GM08714 (cell line): ENCODE measurements at regions not wholly inside any gene's neighbourhood (a gene's known extent, or its start where the extent isn't known, plus 50 kb on each side); places are given as distances from the start of the nearest gene placed in this dataset.

ENCODE experiments used
- H3K4me3 ChIP-seq: fragments of 200-500 bp; sonication (Bioruptor generic); 2 replicates; pipeline ENCODE4 v1.5.1; 2014; ENCODE audit warnings: mild to moderate bottlenecking, low read length, inconsistent platforms
- ZNF274 ChIP-seq: IDR thresholded peaks from 2 replicates; pipeline ENCODE4 v1.6.1; 2012; ENCODE audit warnings: mild to moderate bottlenecking, low read depth, low read length

DNA sequence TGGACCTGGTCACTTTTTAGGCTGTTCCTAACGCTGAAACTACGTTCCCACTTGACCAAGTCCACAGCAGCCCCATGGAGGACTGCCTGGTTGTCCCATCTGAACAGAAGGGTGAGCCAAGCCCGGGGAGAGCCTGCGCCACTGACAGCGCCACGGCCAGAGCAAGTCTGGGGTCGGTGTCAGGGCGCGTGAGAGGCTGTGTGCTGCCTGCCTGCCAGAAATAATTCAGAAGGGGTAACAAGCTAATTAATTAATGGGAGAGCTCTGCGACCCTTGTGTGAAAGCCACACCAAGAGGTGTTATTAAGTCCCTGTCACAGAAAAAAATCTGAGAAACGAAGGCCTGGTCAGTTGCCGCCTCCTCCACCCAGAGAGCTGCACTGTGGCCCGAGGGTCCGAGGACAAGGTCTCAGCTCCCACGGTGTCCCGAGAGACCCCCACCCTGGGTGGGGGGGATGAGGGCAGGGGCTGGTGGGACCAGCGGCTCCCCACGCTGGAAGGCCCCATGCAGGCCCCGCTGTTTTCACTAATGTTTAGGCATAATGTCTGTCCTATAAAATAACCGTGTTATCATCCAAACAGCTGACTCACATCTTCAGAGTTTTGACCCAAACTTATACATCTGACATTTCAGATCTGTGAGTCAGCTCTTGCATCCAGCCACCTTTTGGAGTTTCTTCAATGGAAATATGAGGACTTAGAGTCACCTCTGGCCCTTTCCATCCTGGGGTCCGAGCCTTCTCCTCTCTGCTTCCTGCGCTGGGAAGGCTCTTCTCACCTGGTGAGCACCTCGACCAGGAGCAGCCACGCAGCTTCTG, 58.5 kb downstream of the DLL1 start:
- no peak overlapping the region for H3K4me3 ChIP-seq
- no peak for TF ChIP-seq ZNF274

DNA sequence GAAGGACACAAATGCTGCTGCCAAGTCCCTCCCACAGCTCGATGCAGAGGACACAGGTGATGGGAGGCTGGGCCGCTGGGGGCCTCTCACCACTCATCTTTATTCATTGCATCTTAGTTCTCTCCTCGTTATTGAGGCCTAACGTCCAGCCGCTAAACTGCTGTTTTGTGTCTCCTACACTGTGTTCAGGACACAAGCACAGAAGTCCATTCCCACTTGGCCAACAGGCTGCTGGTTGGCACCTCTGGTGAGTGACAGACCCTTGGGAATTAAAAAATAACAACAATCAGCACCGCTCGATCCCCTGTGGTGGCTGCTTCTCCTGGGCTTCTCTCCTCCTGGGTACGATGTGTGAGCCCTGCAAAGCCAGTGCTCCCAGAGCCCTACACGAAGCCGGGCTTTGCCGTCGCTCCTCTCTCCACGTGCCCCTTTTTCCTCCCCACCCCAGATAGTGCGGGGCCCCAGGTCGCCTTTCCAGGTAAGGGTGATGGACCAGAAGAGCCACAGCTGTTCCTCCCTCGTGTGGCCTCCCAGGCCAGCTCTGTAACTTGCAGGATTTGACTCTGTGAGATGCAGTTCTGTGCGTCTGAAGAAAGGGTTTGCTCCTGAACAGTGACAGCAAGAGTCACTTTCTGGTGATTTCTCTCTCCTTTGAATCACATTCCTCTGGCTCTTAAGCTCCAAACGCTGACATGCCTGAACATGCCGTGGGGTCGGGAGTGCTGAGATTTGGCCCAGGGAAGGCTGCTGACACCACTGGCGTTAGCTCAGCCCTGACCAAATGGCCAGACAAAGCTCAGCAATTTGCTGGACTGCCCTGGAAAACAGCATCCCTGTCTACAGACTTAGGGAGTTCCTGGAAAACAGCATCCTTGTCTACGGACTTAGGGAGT, 59.3 kb downstream of the DLL1 start:
- no peak overlapping the region for H3K4me3 ChIP-seq
- no peak for TF ChIP-seq ZNF274

DNA sequence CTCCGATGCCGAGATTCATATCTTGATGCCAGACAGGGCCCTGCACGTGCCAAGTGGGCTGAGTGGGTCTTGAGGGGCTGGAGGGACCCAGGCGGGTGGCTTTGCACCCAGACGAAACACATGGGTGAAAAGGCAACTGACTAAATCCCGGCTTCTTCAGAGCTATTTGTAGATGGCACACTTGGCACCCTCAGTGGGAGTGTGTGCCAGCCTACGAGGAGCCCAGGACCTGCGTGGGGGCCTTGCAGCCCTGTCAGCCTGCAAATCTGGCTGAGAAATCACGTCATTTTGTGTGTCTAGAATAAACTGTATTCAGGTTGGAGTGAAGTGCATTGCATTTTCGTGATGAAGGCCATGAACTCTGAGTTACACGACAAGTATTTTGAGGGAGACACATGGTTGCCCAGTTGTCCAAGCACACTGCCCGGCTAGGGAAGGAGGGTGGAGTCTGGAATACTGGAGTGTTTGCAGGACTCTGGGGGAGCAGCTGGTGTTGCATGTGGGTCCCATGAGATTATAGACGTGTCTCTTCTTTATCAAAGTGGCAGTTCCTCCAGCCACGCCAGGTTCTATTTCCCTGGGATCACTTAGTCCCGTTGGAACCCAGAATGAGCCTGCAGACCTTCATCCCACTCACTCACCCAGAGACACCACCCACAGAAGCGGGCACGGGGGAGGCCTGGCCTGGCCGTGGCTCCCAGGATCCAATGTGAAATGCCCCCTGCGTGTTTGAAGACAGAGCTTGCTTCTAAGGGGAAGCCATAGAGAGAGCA, 60.2 kb downstream of the DLL1 start:
- TF ChIP-seq ZNF274: no peak
- H3K4me3 ChIP-seq: no peak overlapping the region

DNA sequence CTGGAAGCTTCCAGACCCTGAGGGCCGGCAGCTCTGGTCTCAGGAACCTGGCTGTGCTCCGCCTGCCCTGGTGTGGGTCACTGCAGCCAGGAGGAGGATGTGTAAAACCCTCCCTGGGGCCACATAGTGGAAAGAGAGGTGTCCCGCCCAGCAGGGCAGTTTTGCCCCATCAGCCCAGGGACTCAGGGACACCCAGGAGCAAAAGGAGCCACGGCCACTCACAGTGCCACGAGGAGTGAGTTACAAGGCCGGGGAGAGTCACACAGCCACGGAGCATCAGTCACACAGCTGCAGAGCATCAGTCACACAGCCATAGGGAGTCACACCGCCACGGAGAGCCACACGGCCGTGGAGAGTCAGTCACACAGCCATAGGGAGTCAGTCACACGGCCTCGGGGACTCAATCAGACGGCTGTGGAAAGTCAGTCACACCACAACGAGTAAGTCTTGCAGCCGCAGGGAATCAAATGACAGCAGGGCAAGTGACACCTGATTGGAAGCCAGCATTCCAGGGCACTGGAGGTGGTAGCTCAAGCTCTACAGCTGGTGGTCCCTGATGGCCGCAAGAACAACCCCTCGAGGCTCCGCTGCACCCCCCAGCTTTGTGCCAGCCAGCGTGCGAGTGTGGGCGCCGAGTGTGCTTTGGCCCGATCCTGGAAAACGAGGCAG, 60.9 kb downstream of the DLL1 start:
- H3K4me3 ChIP-seq: no peak overlapping the region
- no peak for TF ChIP-seq ZNF274

DNA sequence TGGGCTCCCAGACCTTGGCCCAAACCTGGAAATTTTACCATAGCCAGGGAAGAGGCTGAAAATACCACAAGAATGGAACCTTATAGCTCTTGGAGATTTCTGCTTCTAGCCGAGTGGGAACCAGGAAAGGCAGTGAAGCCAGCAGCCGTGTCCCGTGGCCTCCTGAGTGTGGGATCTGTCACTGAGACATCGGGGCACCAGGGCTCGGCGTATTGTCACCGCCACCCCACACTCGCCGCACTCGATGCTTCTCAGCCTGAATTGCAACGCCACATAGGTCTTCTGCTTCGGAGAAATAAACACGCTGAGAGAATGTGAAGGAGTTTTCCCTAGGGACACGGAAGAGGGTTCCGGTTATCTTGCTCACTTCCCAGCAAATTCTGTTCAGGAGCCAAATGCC, 61.5 kb downstream of the DLL1 start:
- no peak for TF ChIP-seq ZNF274
- no peak overlapping the region for H3K4me3 ChIP-seq

DNA sequence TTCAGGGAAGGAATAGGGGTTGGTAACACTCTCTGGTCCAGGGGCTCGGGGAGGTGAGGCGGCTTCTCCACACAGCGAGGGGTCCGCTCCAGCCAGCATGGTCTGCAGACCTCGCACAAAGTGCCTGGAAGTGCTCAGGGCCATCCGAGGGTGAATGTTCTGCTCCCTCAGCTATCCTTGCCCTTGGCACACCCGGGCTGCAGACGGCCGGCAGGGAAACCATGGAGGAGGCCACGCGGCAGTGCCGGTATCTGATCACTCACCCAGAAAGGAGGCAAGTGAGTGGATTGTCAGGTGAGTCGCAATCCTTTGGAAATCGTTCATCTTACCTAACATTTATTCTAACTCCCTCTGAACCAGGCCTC, 62.0 kb downstream of the DLL1 start:
- no peak for TF ChIP-seq ZNF274

DNA sequence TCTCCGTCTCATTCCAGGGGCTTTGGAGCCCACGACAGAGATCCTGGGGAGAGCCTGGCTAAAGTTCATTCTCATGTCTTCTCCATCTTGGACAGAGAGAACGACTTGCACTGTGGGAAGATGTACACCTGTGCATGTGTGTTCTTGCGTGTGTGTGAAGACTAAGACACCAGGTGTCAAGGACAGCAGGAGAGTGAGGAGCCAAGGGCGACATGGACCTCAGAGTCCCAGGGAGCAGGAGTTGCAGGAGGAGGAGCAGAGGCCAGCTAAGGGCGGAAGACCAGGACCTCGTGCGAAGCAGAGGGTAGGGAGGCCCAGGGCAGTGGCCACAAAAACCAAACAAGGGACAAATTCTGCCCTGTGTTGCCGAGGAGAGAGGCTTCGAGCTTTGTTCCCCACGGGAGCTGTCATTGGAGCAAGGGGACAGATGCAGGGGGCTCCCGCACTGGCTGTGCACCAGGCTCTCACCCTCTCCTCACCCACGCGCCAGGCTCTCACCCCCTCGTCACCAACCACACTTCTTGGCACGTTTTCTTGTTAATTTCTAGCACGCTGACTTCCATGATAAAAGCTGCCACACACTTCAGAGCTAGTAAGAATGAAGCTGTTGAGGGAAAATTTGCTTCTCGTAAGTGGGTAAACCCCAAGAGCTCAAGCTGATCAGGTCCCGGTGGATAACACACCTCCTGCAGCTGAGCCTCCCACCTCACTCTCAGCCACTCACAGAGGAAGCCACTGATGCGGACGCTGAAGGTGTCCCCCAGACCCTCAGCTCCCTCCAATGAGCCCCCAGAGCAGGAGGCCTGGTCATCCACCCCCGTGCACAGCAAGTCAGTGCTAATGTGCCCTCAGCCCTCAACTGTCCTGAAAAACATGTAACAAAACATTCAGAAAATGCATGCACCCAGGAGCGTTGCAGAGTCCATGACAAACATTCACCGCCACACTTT, 62.6 kb downstream of the DLL1 start:
- no peak for TF ChIP-seq ZNF274
- H3K4me3 ChIP-seq: no peak overlapping the region

More for the DNA sequence above, 62.0 kb downstream of the DLL1 start:
- no peak overlapping the region for H3K4me3 ChIP-seq

DNA sequence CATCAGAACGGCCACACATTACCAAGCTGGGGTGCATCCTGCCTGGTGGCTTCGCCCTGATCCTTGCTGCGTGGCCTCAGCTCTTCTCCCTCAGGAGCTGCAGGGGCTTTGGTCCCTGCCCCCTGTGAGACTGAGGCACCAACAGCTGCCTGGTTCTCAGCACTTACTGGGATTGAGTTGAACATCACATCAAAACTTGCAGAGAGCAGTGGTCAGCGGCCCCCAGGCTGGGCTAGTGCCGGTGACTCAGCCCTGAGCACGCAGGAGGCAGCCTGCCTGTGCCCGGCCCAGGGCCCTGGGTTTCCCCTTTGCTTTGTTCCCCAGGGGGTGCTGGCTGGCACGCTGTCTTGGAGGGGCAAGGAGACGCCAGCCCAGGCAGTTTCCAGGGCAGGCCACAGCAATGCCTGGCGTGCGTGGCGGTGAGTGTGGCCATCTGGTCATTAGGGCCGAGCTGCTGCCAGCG, 63.3 kb downstream of the DLL1 start:
- no peak overlapping the region for H3K4me3 ChIP-seq
- TF ChIP-seq ZNF274: no peak

DNA sequence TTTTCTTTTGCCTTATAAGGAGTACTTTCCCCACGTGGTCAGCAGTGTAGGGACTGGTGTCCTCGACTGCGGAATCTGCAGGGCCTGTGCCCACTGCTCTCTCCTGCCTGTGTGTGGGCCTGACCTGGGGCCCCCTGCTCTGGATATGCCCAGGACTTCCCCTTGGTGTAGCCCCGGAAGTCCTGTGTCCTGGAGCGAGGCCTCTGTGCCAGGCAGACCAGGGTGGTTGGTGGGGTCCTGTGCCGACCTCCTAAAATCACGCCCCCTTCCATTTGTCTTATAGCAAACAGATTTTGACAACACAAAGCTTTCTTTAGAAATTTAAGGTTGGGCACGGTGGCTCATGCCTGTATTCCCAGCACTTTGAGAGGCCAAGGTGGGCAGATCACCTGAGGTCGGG, 64.2 kb downstream of the DLL1 start:
- no peak for TF ChIP-seq ZNF274
- H3K4me3 ChIP-seq: no peak overlapping the region

DNA sequence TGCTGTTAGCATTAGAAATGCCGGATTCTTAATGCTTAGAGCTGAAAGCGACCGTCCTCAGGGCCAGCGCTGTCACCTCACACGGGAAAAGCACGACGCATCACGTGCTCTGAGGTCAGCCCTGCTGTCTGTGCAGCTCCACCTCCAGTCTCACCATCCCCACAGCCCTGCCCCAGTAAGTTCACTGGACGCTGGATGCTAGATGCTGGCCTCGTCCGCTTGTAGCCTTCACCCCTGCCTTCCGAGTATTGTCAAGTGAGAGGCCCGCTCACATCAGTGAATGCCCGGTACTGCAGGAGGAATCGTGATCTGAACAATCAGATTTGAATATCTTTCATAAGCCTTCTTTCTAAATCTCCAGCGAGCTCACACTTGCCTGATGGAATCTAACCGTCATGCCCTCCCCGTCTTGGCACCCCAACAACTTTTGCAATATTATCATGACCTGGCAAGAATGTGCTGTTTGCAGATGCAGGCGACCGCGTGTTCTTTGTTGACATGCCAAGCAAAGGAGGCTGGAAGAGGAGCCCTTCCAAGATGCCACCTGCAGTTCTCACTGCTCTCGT, 64.9 kb downstream of the DLL1 start:
- no peak for TF ChIP-seq ZNF274

DNA sequence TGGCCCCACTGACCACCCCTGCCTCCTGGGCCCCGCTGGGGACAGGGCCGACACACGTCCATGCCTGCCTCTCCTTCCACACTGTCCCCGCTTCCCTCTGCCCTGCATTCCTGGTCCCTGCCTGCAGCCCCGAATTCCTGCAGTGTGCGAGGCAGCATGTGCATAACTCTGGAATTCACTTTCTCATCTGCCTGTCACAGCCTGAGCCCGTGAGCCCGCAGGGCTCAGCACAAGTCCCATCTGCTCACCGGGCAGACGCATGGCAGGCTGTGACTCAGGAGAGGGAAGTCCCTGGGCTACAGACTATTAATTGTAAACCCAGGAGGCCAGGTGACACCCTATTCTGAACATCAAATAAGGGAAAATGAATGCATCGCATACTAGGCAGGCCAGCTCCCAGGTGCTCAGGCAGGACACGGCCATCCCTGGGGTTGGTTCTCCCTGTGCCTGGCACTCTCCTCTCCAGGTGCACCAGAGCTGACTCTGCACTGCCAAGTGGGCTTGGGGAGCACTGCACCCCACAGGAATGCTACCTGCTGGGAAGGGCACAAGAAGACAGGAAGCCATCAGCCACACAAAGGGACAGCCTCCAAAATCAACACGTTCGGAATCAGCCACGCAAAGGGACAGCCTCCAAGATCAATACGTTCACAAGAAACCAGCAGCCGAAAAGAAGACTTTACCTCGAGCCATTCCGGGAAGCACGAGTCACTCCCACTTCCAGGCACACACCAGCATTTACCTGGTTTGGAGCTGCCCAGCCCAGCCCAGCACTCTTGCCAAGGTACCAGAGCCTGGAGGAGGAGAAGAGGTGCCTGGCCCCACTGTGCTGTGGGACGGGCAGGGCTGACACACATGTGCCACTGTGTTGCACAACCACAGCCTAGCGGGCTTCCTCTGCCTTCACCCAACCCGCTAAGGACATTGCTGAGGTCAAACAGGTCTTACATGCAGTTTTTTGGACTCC, 65.9 kb downstream of the DLL1 start:
- H3K4me3 ChIP-seq: no peak overlapping the region
- TF ChIP-seq ZNF274: no peak

More for the DNA sequence above, 64.9 kb downstream of the DLL1 start:
- H3K4me3 ChIP-seq: no peak overlapping the region
